IMR-90 (cell line): ENCODE measurements at regions not wholly inside any gene's neighbourhood (a gene's known extent, or its start where the extent isn't known, plus 50 kb on each side); places are given as distances from the start of the nearest gene placed in this dataset.

ENCODE experiments used
- ATAC-seq: fragments of 200-7000 bp; cut with Tn5 transposase; 2 replicates; pipeline ENCODE4 v1.9.1; 2020; ENCODE audit warnings: low read depth, mild to moderate bottlenecking, moderate library complexity
- BruUV-seq: library from RNA; stranded (reverse); fragments of 400-500 nt; replicated peaks from 2 replicates; lab custom pipeline; 2021; lab: Mats Ljungman, UMichigan
- CTCF ChIA-PET: fragments of 300-600 bp; formaldehyde crosslinking; extraction: SDS; loops from one replicate; lab custom pipeline; 2021; ENCODE audit warnings: antibody characterized with exemption; lab: Yijun Ruan, JAX
- POLR2A ChIA-PET: fragments of 300-600 bp; sonication (Branson Sonifier 250); formaldehyde crosslinking; loops from one replicate; lab custom pipeline; 2022; ENCODE audit warnings: antibody characterized with exemption; ENCODE audit not compliant: unreplicated experiment; lab: Charles Lee
- DNase-seq: peaks from one replicate; pipeline ENCODE4 v3.0.0; 2013
- H2AFZ ChIP-seq: replicated peaks from 2 replicates; pipeline ENCODE3; 2013; ENCODE audit warnings: low read length, mild to moderate bottlenecking; ENCODE audit not compliant: poor library complexity
- H2AK5ac ChIP-seq: 2 replicates; pipeline ENCODE4 v1.6.1; 2013; ENCODE audit warnings: low read depth, low read length, inconsistent platforms
- H2AK9ac ChIP-seq: replicated peaks from 2 replicates; pipeline ENCODE3; 2013; ENCODE audit warnings: mild to moderate bottlenecking, low read depth, low read length, moderate library complexity; ENCODE audit not compliant: poor library complexity
- H2BK120ac ChIP-seq: 2 replicates; pipeline ENCODE4 v1.6.1; 2013; ENCODE audit warnings: low read depth, low read length, inconsistent platforms
- H2BK15ac ChIP-seq: 3 replicates; pipeline ENCODE4 v1.6.1; 2013; ENCODE audit warnings: low read depth, low read length, inconsistent platforms
- H2BK20ac ChIP-seq: 2 replicates; pipeline ENCODE4 v1.6.1; 2013; ENCODE audit warnings: low read depth, mild to moderate bottlenecking, inconsistent platforms, low read length, moderate library complexity
- H2BK5ac ChIP-seq: 2 replicates; pipeline ENCODE4 v1.6.1; 2013; ENCODE audit warnings: mild to moderate bottlenecking, low read depth, low read length, inconsistent platforms; ENCODE audit not compliant: poor library complexity, severe bottlenecking
- H3K14ac ChIP-seq: replicated peaks from 2 replicates; pipeline ENCODE4 v1.6.1; 2013; ENCODE audit warnings: low read depth, low read length, inconsistent platforms
- H3K18ac ChIP-seq: 2 replicates; pipeline ENCODE4 v1.6.1; 2013; ENCODE audit warnings: low read depth, low read length, control low read depth
- H3K23ac ChIP-seq: 2 replicates; pipeline ENCODE4 v1.6.1; 2013; ENCODE audit warnings: low read depth, low read length, inconsistent platforms
- H3K27ac ChIP-seq: 2 replicates; pipeline ENCODE4 v1.5.1; 2013; ENCODE audit warnings: mild to moderate bottlenecking, control low read depth, low read length; ENCODE audit not compliant: insufficient read depth
- H3K27me3 ChIP-seq: 2 replicates; pipeline ENCODE4 v1.6.1; 2013; ENCODE audit warnings: low read length; ENCODE audit not compliant: control insufficient read depth, insufficient read depth
- H3K36me3 ChIP-seq: 2 replicates; pipeline ENCODE4 v1.6.1; 2013; ENCODE audit warnings: low read length, mixed read lengths; ENCODE audit not compliant: control insufficient read depth, insufficient read depth
- H3K4ac ChIP-seq: 2 replicates; pipeline ENCODE4 v1.6.1; 2013; ENCODE audit warnings: low read depth, low read length, inconsistent platforms
- H3K4me1 ChIP-seq: 2 replicates; pipeline ENCODE4 v1.6.1; 2013; ENCODE audit warnings: low read length, mixed read lengths; ENCODE audit not compliant: control insufficient read depth, insufficient read depth
- H3K4me2 ChIP-seq: 2 replicates; pipeline ENCODE4 v1.6.1; 2013; ENCODE audit warnings: low read depth, mild to moderate bottlenecking, control low read depth, low read length, moderate library complexity
- H3K4me3 ChIP-seq: 2 replicates; pipeline ENCODE4 v1.5.1; 2013; ENCODE audit warnings: low read depth, mild to moderate bottlenecking, control low read depth, low read length, moderate library complexity; ENCODE audit not compliant: insufficient read depth
- H3K56ac ChIP-seq: 2 replicates; pipeline ENCODE4 v1.6.1; 2013; ENCODE audit warnings: low read length, inconsistent platforms; ENCODE audit not compliant: insufficient read depth; ENCODE audit errors: extremely low read depth
- H3K79me1 ChIP-seq, 2 experiments: 2 replicates each; pipeline ENCODE4 v1.6.1; 2013; ENCODE audit warnings: low read length in 2 of 2, inconsistent platforms in 1 of 2, low read depth in 1 of 2
- H3K9ac ChIP-seq: 2 replicates; pipeline ENCODE4 v1.6.1; 2013; ENCODE audit warnings: low read depth, low read length, control low read depth
- H3K9me1 ChIP-seq: 2 replicates; pipeline ENCODE4 v1.6.1; 2013; ENCODE audit warnings: low read length, inconsistent platforms; ENCODE audit not compliant: insufficient read depth
- H3K9me3 ChIP-seq: 2 replicates; pipeline ENCODE4 v1.6.1; 2013; ENCODE audit warnings: low read length; ENCODE audit not compliant: control insufficient read depth, insufficient read depth
- H4K20me1 ChIP-seq: 2 replicates; pipeline ENCODE4 v1.6.1; 2013; ENCODE audit warnings: low read length, inconsistent platforms; ENCODE audit not compliant: insufficient read depth
- H4K5ac ChIP-seq: 2 replicates; pipeline ENCODE4 v1.6.1; 2013; ENCODE audit warnings: mild to moderate bottlenecking, low read depth, low read length, control low read depth
- H4K8ac ChIP-seq, 2 experiments: 2 replicates each; pipeline ENCODE4 v1.6.1; 2013; ENCODE audit warnings: low read depth in 2 of 2, low read length in 2 of 2, control low read depth in 1 of 2, inconsistent platforms in 1 of 2
- H4K91ac ChIP-seq: 2 replicates; pipeline ENCODE4 v1.6.1; 2013; ENCODE audit warnings: low read depth, low read length, inconsistent platforms; ENCODE audit not compliant: insufficient read depth
- CEBPB ChIP-seq: IDR thresholded peaks from 2 replicates; pipeline ENCODE4 v1.6.1; 2012; ENCODE audit warnings: low read depth, low read length, improper control_type of control experiment
- CHD1 ChIP-seq: IDR thresholded peaks from 2 replicates; pipeline ENCODE4 v1.6.1; 2012; ENCODE audit warnings: low read depth, low read length, improper control_type of control experiment
- CTCF ChIP-seq: conservative IDR thresholded peaks from 2 replicates; pipeline ENCODE4 v1.5.1; 2012; ENCODE audit warnings: mild to moderate bottlenecking, low read depth, low read length, improper control_type of control experiment
- ELK1 ChIP-seq: fragments of 150-350 bp; IDR thresholded peaks from 2 replicates; pipeline ENCODE4 v1.6.1; 2016; ENCODE audit warnings: low read depth, mild to moderate bottlenecking, low read length, moderate library complexity, borderline replicate concordance
- POLR2A ChIP-seq: IDR thresholded peaks from 2 replicates; pipeline ENCODE4 v1.6.1; 2012; ENCODE audit warnings: mild to moderate bottlenecking, low read depth, low read length
- RAD21 ChIP-seq: IDR thresholded peaks from 2 replicates; pipeline ENCODE4 v1.6.1; 2012; ENCODE audit warnings: low read length, improper control_type of control experiment
- RCOR1 ChIP-seq: IDR thresholded peaks from 2 replicates; pipeline ENCODE4 v1.6.1; 2012; ENCODE audit warnings: mild to moderate bottlenecking, low read length, improper control_type of control experiment; ENCODE audit not compliant: insufficient replicate concordance
- RFX5 ChIP-seq: IDR thresholded peaks from 2 replicates; pipeline ENCODE4 v1.8.0; 2012; ENCODE audit warnings: low read depth, mild to moderate bottlenecking, low read length, moderate library complexity
- SMC3 ChIP-seq: fragments of 150-350 bp; IDR thresholded peaks from 2 replicates; pipeline ENCODE4 v1.6.1; 2016; ENCODE audit warnings: low read depth, mild to moderate bottlenecking, antibody characterized with exemption, low read length, moderate library complexity
- USF2 ChIP-seq: fragments of 150-350 bp; IDR thresholded peaks from 2 replicates; pipeline ENCODE4 v1.6.1; 2017; ENCODE audit warnings: mild to moderate bottlenecking, antibody characterized with exemption, low read length, low read depth
- WGBS, 2 experiments: methylation state at CpG; one replicate each; pipeline versions ENCODE4 v1.1.5 to v1.1.7; 2013; ENCODE audit warnings: missing lambda C conversion rate in 2 of 2; ENCODE audit not compliant: insufficient read length in 1 of 2; ENCODE audit errors: extremely low coverage in 2 of 2; 5-methylcytosine and 5-hydroxymethylcytosine counted together
- dilution Hi-C: fragments of 300-500 bp; cut with HindIII; formaldehyde crosslinking; loops from one replicate; pipeline ENCODE4 v1.14.3; 2018; ENCODE audit warnings: low sequenced_read_pairs; ENCODE audit not compliant: unreplicated experiment
- in situ Hi-C: fragments of 300-500 bp; cut with MboI; formaldehyde crosslinking; loops from 3 replicates; pipeline ENCODE4 v1.14.3; 2019; ENCODE audit warnings: low sequenced_read_pairs, inconsistent platforms, mixed read lengths
- intact Hi-C: fragments of 100-400 bp; cut with micrococcal nuclease; formaldehyde crosslinking; loops from 2 replicates; pipeline ENCODE4 v1.10.0; 2022

GRCh38 chr3:99323940-99324339 is 314.5 kb upstream of the COL8A1 start:
- no CpG with 5 or more reads among the region's 1 CpG for WGBS, 2 experiments
- ChIA-PET POLR2A (no interaction called here), CTCF (no interaction called here)
- BruUV-seq = no TSS peak
- dilution Hi-C loops = no loop called here
- Histone ChIP-seq H4K91ac (no peak overlapping the region), H3K56ac (no peak overlapping the region), H2BK5ac (no peak overlapping the region), H2AK9ac (no peak overlapping the region), H2BK15ac (no peak overlapping the region), H3K4me1 (peaks cover 3% of the 10 kb centered on the region), H3K9ac (no peak overlapping the region), H3K36me3 (no peaks in the 10 kb centered on the region), H4K8ac (no peak overlapping the region), H3K14ac (no peak overlapping the region), H2AK5ac (no peak overlapping the region), H4K5ac (no peak overlapping the region), H2BK20ac (no peak overlapping the region), H2AFZ (no peak overlapping the region), H3K79me1 (no peaks in the 10 kb centered on the region), H3K4ac (no peak overlapping the region), H3K27ac (no peak overlapping the region), H3K9me1 (no peaks in the 10 kb centered on the region), H4K20me1 (no peaks in the 10 kb centered on the region), H3K4me3 (no peak overlapping the region), H3K23ac (no peak overlapping the region), H3K27me3 (peaks cover 7% of the 10 kb centered on the region), H3K9me3 (no peaks in the 10 kb centered on the region), H3K18ac (no peak overlapping the region), H2BK120ac (no peak overlapping the region), H3K4me2 (no peak overlapping the region)
- in situ Hi-C loops = no loop called here
- DNase-seq = no peak
- TF ChIP-seq CEBPB (no peak), RAD21 (no peak), POLR2A (no peak), RFX5 (no peak), CTCF (no peak), ELK1 (no peak), USF2 (no peak), RCOR1 (no peak), SMC3 (no peak), CHD1 (no peak)
- intact Hi-C loops = loop anchor here (5.0 to 10.0 kb wide), 2 partner anchors 183 to 431 kb away; no protein-coding TSS in a partner anchor
- no peak for ATAC-seq
